ENCODE measurements at regions not wholly inside any gene's neighbourhood (a gene's known extent, or its start where the extent isn't known, plus 50 kb on each side); places are given as distances from the start of the nearest gene placed in this dataset.
A peak's percentile ranks its signal among the peaks of the same experiment; 100 is the strongest.

DNA sequence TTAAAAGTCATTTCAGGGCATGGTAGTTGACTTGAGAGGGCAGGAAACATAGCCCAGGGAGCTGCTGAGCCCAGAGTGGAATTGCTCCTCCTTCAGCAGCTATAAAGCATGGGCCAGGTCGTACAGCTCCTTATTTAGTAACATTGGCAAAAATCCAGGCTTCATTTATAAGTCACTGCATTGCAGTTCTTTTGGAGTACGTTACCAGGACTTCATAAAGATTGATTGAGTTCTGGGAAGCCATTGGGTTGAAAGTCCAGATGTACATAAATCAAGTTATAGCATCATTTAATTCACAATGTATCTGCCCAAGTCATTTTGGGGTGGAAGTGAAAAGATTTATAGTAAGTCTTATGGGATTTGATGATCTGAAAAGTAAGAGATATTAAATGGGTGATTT, 53.0 kb upstream of the ANKEF1 start:
- DNase-seq = no peak

DNA sequence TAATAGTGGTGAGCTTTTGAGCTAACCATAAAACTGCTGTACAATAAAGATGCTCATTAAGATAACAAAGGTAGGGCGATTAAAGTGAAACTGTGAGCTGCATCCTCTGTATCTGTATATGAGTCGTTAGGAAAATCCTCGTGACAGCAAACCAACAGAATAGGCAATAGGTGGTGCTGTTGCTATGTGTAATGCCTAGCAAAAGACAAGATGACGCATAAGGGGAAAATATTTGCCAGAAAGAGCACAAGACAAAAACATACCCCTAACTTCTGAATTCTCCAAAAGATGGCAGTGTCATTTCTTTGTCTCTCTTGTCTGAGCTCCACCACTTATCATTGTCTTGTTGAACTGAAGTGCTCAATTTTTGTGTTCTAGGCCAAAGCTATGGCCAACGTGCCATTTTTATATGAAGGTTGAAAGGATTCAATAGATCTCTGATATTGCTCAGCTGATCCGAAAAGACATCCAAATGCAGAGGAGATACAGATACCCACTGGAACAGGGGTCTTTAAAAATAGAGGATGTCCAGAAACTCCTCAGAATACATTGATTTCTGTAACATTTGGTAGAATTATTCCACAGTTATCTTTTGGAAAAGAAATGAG, 56.3 kb upstream of the ANKEF1 start:
- DNase-seq = peak; percentile 67 to 85

DNA sequence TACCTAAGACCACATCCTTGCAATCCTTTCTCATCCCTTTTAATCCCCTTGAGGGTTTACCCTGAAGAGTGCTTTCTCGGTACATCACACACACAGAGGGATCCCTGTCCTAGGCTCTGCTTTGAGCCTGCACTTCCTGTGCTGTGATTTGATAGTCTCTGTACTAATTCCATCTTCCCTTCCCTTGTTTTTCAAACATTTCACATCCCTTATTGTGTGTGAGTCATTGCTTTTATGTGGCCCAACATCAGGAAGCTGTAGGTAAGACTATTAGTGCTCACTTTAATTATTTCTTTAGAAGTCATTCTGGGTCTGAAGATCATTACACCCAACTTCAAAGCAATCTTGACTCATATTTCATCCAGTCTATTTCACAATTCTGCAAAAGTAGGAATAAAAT, 57.2 kb upstream of the ANKEF1 start:
- DNase-seq = no peak

DNA sequence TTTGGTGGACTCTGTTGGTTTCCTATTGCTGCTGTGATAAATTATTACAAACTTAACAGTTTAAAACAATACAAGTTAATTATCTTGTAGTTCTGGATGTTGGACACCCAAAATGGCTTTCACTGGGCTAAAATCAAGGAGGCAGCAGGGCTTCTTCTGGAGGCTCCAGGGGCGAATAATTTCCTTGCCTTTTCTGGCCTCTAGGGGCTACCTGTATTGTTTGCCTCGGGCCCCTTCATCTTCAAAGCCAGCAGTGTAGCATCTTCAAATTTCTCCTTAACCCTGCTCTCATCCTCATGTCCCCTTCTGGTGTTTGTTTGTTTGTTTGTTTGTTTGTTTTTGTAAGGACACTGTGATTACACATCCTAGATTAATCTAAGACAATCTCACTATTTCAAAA, 60.5 kb upstream of the ANKEF1 start:
- no peak for DNase-seq

DNA sequence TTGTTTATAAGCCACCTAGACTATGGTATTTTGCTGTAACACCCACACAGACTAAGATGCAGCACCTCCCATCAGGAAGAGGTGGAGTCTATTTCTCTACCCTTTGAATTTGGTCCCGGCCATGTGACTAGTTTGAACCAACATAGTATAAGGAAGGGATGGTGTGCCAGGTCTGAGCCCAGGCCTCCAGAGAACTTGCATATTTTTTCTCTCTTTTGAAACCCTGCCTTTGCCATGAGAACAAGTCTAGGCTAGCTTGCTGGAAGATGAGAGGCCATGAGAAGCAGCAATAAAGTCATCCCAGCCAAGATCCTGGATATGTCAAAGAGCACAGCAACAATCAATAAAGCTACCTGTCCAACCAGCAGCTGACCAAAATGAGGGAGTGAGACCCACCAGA, 63.0 kb upstream of the ANKEF1 start:
- no peak for DNase-seq

DNA sequence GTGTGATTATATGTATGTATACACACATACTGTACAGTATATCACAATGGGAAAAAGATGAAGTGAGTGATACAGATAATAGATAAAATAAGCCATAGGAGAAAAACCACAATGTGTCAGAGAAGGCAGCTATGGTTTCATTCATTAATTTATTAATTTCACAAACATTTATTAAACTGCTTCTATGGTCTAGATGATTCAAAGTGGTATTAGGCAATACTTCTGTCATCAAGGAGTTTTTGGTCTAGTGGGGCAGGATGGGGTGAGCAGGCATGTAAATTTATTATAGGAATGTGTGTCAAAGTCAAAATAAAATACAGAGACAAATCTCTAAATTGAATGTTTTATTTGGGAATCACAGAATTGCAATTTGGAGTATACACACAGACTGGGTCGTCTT, 65.2 kb upstream of the ANKEF1 start:
- DNase-seq = no peak

DNA sequence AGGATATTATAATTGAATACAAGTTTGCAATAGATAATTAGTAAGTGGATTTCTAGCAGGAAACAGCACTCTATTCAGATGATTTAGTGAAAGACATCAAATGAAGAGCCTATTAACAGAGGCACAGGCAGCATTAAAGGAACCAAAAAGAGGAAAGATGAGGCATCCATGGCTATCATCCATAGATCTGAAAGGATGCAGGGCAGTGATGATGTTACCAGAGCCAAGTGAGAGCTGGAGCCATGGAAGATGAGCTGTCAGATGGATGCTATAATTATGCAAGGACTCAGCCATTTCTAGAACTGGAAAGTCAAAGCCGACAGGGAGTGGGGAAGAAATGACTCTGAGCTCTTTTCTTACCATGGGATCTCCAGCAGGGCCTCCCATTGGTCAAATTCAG, 66.8 kb upstream of the ANKEF1 start:
- DNase-seq = no peak

DNA sequence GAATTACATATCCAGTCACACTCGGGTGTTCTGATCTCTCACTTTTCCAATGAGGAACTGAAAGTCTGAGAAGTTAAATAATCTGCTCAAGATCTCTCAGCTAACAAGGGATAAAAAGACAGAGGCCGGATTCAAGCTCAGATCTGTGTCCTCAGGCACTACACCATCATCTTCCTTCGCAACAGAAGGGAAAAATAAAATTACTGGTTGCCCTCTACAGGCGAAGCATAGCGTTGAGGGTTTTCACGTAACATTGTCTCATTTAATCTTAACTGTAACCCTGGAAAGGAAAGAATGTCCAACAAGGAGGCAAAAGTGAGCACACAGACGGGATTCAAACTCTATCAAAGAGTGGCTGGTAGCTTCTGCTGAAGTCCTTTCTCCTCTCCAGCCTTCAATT, 67.8 kb upstream of the ANKEF1 start:
- peak in 1 of 2 experiments; percentile 11 for DNase-seq

DNA sequence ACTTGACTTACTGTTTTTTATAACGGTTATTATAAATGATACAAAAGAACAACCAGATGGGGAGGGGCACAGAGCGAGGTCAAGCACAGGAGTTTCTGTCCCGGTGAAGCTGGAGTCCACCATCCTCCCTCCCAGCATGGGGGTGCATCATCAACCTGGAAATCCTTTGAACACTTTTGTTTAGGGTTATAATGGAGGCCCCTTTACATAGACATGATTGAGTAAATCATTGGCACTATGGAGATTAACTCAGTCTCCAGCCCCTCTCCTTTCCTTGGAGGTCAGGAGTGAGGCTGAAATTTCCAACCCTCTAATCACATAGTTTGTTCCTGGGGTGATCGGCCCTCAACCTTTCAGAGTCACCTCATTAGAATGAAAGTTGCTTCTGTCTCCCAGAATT, 71.8 kb upstream of the ANKEF1 start:
- no peak for DNase-seq

DNA sequence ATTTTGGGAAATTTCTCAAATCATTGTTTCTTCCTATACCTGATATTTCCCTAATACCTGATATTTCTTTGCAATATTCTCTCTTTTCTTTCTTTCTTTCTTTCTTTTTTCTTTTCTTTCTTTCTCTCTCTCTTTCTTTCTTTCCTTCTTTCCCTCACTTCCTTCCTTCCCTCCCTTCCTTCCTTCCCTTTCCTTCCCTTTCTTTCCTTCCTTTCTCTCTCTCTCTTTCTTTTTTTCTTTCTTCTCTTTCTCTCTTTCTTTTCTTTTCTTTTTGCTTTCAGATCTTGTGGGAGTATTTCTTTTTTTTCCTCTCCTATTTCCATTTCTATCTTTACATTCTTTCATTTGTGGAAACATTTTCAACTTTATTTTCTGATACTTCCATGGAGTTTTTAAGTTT, 76.1 kb upstream of the ANKEF1 start:
- no peak for DNase-seq

DNA sequence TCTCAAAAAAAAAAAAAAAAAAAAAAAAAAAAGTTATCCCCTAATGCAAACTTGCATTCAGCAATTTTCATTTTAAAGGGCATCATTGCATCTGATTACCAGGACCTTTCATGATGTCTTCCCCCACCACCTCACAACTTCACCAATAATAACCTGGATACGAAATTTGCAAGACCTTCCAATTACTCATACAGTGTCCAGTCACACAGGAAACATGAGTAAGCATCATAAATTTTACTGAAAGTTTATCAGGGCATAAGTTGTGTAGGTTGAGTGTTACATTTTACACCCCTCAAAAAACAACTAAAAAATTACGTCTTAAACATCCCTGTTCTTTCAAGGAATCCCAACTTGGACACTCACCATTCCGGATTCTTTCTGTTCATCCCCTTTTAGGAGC, 79.1 kb upstream of the ANKEF1 start:
- DNase-seq = no peak

DNA sequence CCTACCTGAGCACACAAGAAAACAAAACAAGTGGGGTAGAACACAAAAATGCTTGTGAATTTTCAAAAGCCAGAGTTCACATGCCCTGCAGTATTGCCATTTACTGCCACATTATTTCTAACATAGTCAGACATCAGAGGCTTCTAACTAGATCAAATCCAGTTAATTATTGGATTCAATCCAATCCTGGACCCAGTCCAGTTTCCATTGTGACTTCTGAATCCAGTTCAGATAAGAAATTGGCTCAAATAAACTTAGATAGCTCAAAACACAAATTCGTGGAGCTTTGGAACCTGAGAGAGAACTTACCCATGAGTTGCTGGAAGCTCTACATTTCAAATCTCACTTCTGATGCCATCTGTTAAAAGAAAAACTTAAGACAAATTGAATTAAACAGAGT, 85.2 kb upstream of the ANKEF1 start:
- no peak for DNase-seq

DNA sequence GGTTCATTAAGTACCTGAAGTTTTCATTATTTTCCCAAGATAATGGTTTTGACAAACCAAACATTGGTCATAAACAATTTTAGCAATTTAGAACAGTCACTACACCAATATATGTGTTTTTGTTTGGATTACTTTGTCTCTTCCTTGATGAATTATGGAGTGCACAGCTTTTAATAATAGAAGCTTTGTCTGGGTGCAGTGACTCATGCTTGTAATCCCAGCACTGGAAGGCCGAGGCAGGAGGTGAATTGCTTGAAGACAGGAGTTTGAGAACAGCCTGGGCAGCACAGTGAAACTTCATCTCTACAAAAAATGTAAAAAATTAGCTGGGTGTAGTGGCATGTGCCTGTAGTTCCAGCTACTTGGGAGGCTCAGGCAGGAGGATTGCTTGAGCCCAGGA, 89.4 kb upstream of the ANKEF1 start:
- DNase-seq = no peak

DNA sequence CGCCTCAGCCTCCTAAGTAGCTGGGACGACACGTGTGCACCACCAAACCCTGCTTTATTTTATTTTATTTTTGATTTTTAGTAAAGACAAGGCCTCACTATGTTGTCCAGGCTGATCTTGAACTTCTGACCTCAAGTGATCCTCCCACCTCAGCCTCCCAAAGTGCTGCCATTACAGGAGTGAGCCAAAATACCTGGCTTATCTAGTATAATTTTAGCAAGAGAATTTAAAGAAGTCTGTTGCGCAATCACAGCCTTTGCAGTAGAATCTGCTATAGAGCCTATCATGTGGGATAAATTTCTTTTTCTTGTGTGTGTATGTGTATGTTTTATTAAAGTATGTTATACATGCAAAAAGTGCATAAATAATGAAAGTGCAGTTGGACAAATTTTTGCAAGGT, 92.1 kb upstream of the ANKEF1 start:
- no peak for DNase-seq

DNA sequence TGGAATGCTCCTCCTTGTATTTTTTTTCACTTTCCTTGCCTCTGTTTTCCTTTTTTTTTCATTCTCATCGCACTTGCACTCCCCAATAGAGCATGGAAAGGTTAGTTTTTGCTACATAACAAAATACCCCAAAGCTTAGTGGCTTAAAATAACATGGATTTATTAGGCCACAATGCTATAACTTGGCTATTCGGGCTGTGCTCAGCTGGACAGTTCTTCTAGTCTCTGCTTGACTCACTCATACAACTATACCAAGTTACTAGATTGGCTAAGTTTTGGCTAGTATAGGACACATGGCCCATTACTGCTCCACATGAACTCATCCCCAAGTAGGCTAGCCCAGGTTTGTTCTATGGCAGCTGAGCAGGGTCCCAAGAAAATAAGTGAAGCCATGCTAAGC, 94.5 kb upstream of the ANKEF1 start:
- no peak for DNase-seq

DNA sequence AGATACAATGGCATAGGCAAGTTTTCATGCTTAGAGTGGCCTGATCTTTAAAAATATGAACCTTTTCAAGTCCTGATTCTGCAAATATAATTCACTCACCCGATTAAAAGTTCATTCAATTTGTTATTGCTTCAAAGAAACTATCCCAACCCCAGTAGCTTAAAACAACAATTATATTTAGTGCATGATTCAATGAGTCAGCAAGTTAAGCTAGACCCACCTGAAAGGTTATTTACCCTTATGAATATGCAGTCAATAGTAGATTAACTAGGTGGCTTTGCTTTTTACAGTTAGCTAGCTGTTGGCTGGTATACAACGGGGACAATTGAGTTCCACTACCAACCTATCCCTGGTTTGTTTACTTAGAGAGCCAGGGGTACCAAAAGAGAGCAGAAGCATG, 95.6 kb upstream of the ANKEF1 start:
- DNase-seq = no peak

DNA sequence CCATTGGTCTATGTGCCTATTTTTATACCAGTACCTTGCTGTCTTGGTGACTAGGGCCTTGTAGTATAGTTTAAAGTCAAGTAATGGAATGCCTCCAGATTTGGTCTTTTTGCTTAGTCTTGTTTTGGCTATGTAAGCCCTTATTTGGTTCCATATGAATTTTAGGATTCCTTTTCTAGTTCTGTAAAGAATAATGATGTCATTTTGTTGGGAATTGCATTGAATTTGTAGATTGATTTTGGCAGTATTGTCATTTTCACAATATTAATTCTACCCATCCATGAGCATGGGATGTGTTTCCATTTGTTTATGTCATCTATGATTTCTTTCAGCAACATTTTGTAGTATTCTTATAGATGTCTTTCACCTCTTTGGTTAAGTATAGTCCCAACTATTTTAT, 96.4 kb upstream of the PAK5 start:
- no peak for DNase-seq

DNA sequence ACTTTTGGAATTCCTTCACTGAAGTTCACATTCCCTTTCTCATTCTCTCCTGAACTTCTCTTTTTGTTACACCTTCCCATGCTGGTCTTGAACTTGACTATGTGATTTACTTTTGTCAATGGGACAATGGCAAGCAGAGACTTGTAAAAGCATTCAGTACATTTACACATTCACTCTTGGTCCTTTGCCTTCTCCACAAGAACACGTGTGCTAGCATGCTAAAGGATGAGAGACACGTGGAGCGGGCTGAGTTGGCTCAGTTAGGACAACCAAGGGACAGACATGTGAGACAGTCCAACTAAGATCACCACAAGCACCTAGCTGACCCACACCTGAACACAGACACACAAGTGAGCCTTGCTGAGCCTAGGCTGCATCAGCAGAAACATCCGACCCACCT, 91.3 kb upstream of the PAK5 start:
- DNase-seq = no peak

DNA sequence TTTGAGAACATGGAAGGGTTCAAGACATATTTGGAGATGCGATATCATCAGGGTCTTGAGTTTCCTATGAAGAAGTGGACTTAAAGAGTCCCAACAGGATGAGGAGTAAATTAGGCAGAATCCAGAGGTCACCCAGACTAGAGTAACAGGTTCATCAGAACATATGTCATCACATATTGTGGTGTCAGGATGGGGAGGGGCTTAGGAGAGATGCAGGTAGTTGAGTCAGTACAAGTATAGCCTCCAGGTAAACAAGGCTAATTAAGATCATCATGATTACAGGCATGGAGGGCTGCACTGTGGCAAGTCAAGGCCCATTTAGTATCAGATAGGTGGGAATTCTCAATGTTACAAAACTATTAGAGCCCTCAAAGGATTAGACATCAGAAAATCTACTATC, 90.1 kb upstream of the PAK5 start:
- no peak for DNase-seq

DNA sequence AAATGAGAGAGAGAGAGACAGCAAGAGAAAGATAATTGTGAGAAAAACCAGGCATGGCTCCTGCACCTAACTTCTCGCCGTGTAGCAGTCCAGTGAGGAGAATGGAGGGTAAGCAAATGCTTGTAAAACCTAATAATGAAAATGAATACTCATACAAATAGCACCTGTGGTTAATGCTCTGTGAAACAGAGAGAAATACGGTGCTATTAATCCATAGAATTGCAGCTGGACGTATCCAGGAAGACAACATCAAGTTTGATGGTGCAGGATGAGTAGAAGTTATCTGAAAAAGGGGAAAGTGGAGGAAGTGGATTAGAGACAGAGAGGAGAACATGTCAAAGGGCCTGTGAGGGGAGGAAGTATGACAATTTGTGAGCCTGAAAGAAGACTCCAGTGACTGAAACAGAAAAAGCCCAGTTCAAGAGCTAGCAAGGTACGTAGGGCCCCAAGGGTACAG, 89.4 kb upstream of the PAK5 start:
- DNase-seq = no peak

DNA sequence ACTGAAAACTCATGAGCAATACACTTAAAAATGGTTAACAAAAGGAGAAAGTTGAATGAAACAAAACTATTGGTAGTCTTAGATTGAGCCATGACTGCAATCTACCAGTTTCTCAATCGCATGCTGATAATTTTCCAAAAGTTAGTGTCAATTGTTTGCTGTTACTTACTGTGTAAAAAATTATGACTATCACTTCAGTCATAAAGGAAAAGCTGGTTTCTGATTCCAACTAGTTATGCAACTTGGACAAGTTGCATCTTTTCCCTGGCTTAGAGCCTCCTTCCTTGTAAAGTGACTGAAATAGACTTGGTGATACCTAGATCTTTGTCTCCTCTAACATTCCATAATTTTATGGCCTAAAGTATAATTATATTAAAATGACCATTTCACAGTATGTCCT, 88.3 kb upstream of the PAK5 start:
- DNase-seq = no peak

DNA sequence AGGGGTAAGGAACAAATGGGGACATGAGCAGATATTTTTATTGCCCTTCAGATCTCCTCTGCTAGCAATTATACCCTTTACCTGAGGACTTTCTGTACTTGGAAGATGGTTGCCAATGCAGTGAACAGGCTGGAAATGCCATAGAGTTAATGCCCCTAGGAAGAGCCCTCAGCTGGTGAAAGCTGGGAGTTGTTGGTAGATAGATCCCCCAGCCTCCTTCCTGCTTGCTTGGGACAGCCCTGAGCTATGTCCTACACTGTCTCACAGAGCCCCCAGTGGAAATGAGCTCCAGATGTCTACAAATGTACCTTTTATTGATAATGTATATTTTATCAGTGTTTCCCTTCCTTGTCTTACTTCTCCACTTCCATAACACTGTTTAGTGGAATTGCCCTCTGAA, 87.6 kb upstream of the PAK5 start:
- DNase-seq = peak in 1 of 2 experiments; percentile 3

DNA sequence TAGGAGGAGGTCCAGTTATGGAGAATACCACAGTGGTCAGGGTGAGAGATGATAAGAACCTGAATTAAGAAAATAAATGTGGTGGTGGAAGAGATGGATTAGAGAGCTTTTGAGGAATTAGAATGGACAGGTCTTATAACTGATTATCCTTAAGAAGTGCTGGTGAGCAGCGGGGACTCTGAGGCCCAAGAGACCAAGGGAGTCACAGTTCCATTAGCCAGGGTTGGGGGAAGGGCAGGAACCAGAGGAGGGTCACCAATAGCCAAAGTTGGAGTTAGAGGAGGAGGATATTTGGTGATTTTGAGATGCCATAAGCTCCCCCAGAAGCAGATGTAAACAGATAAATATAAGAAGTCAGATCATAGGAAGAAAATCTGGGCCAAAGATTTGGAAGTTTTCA, 87.1 kb upstream of the PAK5 start:
- DNase-seq = no peak

DNA sequence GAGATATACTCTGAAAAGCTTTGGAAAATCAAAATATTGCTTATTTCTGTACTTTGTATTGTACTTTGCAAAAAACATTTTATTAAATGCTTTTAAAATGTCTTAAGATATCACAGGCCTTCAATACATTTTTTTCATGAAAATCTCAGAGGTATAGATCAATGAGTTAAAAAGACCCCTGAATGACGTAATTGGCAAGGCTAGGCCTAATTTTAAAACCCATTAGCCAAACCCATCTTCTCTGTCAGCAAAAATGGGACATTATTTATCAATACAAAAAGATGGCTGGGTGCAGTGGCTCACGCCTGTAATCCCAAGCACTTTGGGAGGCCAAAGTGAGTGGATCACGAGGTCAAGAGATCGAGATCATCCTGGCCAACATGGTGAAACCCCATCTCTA, 84.8 kb upstream of the PAK5 start:
- DNase-seq = no peak

DNA sequence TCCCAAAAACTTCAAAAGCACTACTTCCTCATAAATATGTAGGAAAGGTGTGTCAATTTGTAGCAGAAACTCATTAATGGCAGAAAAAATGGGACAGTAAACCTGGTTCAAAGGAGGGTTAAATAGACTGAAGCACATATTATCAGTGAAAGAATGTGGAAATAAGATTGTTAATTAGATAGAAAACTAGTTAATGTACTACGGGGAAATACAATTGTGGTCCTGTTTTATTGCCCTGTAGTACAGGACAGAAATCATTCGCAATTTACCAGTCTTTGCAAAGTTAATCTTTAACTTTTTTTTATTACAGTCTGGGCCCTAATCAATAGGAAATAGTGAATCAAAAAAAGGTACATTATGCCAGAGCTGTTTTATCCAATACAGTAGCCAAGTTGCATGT, 82.0 kb upstream of the PAK5 start:
- DNase-seq = no peak
